Trophoblast cell (in vitro differentiated cells and primary cell): ENCODE measurements at regions not wholly inside any gene's neighbourhood (a gene's known extent, or its start where the extent isn't known, plus 50 kb on each side); places are given as distances from the start of the nearest gene placed in this dataset.

Experiments used
- DNase-seq, 2 donors: peaks; one replicate each; pipeline ENCODE4 v3.0.0-alpha.2; 2016
- H2AFZ ChIP-seq: 2 replicates; pipeline ENCODE4 v1.6.1; 2013; ENCODE audit warnings: low read length, moderate library complexity, mild to moderate bottlenecking; ENCODE audit not compliant: insufficient read depth, poor library complexity
- H2AK5ac ChIP-seq: 2 replicates; pipeline ENCODE4 v1.6.1; 2013; ENCODE audit warnings: mild to moderate bottlenecking, low read length
- H2BK120ac ChIP-seq: 2 replicates; pipeline ENCODE4 v1.6.1; 2013; ENCODE audit warnings: low read length, mild to moderate bottlenecking, moderate library complexity; ENCODE audit not compliant: insufficient read depth, poor library complexity
- H2BK12ac ChIP-seq: 2 replicates; pipeline ENCODE4 v1.6.1; 2013; ENCODE audit warnings: mild to moderate bottlenecking, low read length, moderate library complexity
- H2BK5ac ChIP-seq: 2 replicates; pipeline ENCODE4 v1.6.1; 2013; ENCODE audit warnings: low read length, low read depth, moderate library complexity, mild to moderate bottlenecking; ENCODE audit not compliant: poor library complexity
- H3K14ac ChIP-seq: 2 replicates; pipeline ENCODE4 v1.6.1; 2013; ENCODE audit warnings: mild to moderate bottlenecking, low read length
- H3K18ac ChIP-seq: 2 replicates; pipeline ENCODE4 v1.6.1; 2013; ENCODE audit warnings: mild to moderate bottlenecking, low read length
- H3K23ac ChIP-seq: 2 replicates; pipeline ENCODE4 v1.6.1; 2013; ENCODE audit warnings: low read length
- H3K27ac ChIP-seq: 2 replicates; pipeline ENCODE4 v1.5.1; 2013; ENCODE audit warnings: low read depth, mild to moderate bottlenecking, inconsistent platforms, low read length, moderate library complexity
- H3K27me3 ChIP-seq: 2 replicates; pipeline ENCODE4 v1.6.1; 2013; ENCODE audit warnings: inconsistent platforms, mild to moderate bottlenecking, low read length, moderate library complexity; ENCODE audit not compliant: insufficient read depth
- H3K36me3 ChIP-seq, 2 experiments: 1 replicate in 1 of 2; 2 replicates in 1 of 2; pipeline ENCODE4 v1.6.1; 2013; ENCODE audit warnings: low read length in 2 of 2, mild to moderate bottlenecking in 2 of 2, moderate library complexity in 1 of 2; ENCODE audit not compliant: insufficient read depth in 2 of 2, control insufficient read depth in 1 of 2
- H3K4ac ChIP-seq: 2 replicates; pipeline ENCODE4 v1.6.1; 2013; ENCODE audit warnings: low read depth, mild to moderate bottlenecking, low read length, moderate library complexity
- H3K4me1 ChIP-seq, 2 experiments: 1 replicate in 1 of 2; 2 replicates in 1 of 2; pipeline ENCODE4 v1.6.1; 2013; ENCODE audit warnings: low read length in 2 of 2, mild to moderate bottlenecking in 2 of 2, moderate library complexity in 1 of 2; ENCODE audit not compliant: insufficient read depth in 2 of 2, control insufficient read depth in 1 of 2
- H3K4me2 ChIP-seq: 2 replicates; pipeline ENCODE4 v1.6.1; 2013; ENCODE audit warnings: inconsistent platforms, mild to moderate bottlenecking, low read length, moderate library complexity
- H3K4me3 ChIP-seq: 2 replicates; pipeline ENCODE4 v1.5.1; 2013; ENCODE audit warnings: mild to moderate bottlenecking, low read depth, low read length, inconsistent platforms
- H3K79me1 ChIP-seq: one replicate; pipeline ENCODE4 v1.6.1; 2013; ENCODE audit warnings: low read length
- H3K79me2 ChIP-seq: 2 replicates; pipeline ENCODE4 v1.6.1; 2013; ENCODE audit warnings: low read length, mild to moderate bottlenecking; ENCODE audit not compliant: control insufficient read depth, insufficient read depth, poor library complexity
- H3K9ac ChIP-seq: 2 replicates; pipeline ENCODE4 v1.6.1; 2013; ENCODE audit warnings: mild to moderate bottlenecking, low read length
- H3K9me3 ChIP-seq: 2 replicates; pipeline ENCODE4 v1.6.1; 2013; ENCODE audit warnings: low read depth, mild to moderate bottlenecking, control low read depth, inconsistent platforms, low read length; ENCODE audit not compliant: insufficient read depth
- H4K12ac ChIP-seq: 2 replicates; pipeline ENCODE4 v1.6.1; 2013; ENCODE audit warnings: low read depth, mild to moderate bottlenecking, low read length, moderate library complexity
- H4K8ac ChIP-seq: 2 replicates; pipeline ENCODE4 v1.6.1; 2013; ENCODE audit warnings: low read depth, mild to moderate bottlenecking, low read length, moderate library complexity
- H4K91ac ChIP-seq: one replicate; pipeline ENCODE4 v1.6.1; 2013; ENCODE audit warnings: low read depth, mild to moderate bottlenecking, low read length, moderate library complexity
- WGBS: extraction: QIAGEN DNeasy Blood & Tissue Kit; methylation state at CpG from one replicate; pipeline ENCODE4 v1.1.7; 2013; ENCODE audit warnings: missing lambda C conversion rate; ENCODE audit not compliant: insufficient read length, insufficient coverage; ENCODE audit errors: extremely low coverage; 5-methylcytosine and 5-hydroxymethylcytosine counted together

GRCh38 chr3:4147556-4148118 is 155.5 kb upstream of the SETMAR start:
- no peaks in the 10 kb centered on the region for H3K27me3 ChIP-seq
- H4K12ac ChIP-seq: no peak overlapping the region
- no peak overlapping the region for H2AK5ac ChIP-seq
- no peak overlapping the region for H3K4me3 ChIP-seq
- no peak overlapping the region for H2AFZ ChIP-seq
- H3K4me1 ChIP-seq: no peaks in the 10 kb centered on the region
- WGBS: no CpG with 5 or more reads among the region's 3 CpGs
- H3K9ac ChIP-seq: no peak overlapping the region
- H3K18ac ChIP-seq: no peak overlapping the region
- H2BK12ac ChIP-seq: no peak overlapping the region
- H3K14ac ChIP-seq: no peak overlapping the region
- no peak overlapping the region for H2BK120ac ChIP-seq
- H4K91ac ChIP-seq: no peak overlapping the region
- H3K4me2 ChIP-seq: no peak overlapping the region
- H2BK5ac ChIP-seq: no peak overlapping the region
- H3K9me3 ChIP-seq: no peaks in the 10 kb centered on the region
- no peaks in the 10 kb centered on the region for H3K36me3 ChIP-seq
- H3K79me1 ChIP-seq: no peaks in the 10 kb centered on the region
- no peak overlapping the region for H3K4ac ChIP-seq
- H3K79me2 ChIP-seq: no peaks in the 10 kb centered on the region
- DNase-seq: no peak
- H4K8ac ChIP-seq: no peak overlapping the region
- H3K23ac ChIP-seq: no peak overlapping the region
- H3K27ac ChIP-seq: no peak overlapping the region

DNA sequence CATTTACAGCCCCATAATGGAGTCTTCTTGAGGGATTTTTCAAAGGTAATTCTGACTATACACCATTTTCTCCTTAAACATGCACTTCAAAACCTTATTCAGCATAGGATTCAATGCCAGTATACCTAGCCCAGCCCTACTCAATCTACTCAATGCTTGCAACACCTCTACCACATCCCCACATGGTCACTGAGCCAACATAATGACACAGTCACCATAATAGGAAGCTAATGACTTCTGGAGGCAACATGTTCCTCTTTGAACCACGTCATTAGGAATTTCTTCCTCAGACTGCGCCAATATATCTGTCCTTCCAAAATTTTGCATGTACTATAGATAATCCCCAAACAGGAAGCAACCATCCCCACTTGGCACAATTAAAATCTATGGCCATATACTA is 153.9 kb upstream of the SETMAR start:
- no peak for DNase-seq
- no CpG with 5 or more reads among the region's 2 CpGs for WGBS
- no peak overlapping the region for H2BK12ac ChIP-seq

DNA sequence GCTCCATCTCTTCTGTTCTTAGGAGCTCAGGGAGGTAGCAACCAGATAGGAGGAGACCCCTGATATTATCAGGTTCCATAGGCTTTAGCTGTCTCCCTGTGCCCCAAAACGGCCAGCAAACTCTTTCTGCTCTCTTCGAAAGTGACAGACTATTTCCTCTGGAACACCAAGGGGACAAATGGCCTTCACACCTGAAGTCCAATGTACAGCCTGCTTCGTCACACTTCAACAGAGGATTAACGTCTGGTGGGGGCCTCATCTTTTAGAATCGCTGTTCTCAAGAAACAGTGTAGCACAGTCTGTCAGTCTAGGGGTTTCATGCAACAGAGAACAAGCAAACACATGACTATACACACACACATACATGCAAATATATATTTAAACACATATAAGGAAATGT is 152.4 kb upstream of the SETMAR start:
- WGBS: no CpG with 5 or more reads among the region's 5 CpGs
- no peaks in the 10 kb centered on the region for H3K79me2 ChIP-seq

More for the DNA sequence above, 153.9 kb upstream of the SETMAR start:
- no peaks in the 10 kb centered on the region for H3K9me3 ChIP-seq
- no peak overlapping the region for H2AK5ac ChIP-seq
- no peaks in the 10 kb centered on the region for H3K4me1 ChIP-seq
- H3K27ac ChIP-seq: no peak overlapping the region
- no peak overlapping the region for H4K8ac ChIP-seq
- H3K9ac ChIP-seq: no peak overlapping the region
- no peak overlapping the region for H3K4ac ChIP-seq
- H3K23ac ChIP-seq: peak overlapping the region; percentile 25
- no peak overlapping the region for H4K91ac ChIP-seq
- H3K27me3 ChIP-seq: no peaks in the 10 kb centered on the region
- H3K36me3 ChIP-seq: no peaks in the 10 kb centered on the region
- H2AFZ ChIP-seq: no peak overlapping the region
- no peak overlapping the region for H2BK120ac ChIP-seq
- no peaks in the 10 kb centered on the region for H3K79me2 ChIP-seq
- H3K4me3 ChIP-seq: no peak overlapping the region
- H3K4me2 ChIP-seq: no peak overlapping the region
- no peaks in the 10 kb centered on the region for H3K79me1 ChIP-seq
- H4K12ac ChIP-seq: no peak overlapping the region
- no peak overlapping the region for H3K14ac ChIP-seq
- H3K18ac ChIP-seq: no peak overlapping the region
- H2BK5ac ChIP-seq: no peak overlapping the region

DNA sequence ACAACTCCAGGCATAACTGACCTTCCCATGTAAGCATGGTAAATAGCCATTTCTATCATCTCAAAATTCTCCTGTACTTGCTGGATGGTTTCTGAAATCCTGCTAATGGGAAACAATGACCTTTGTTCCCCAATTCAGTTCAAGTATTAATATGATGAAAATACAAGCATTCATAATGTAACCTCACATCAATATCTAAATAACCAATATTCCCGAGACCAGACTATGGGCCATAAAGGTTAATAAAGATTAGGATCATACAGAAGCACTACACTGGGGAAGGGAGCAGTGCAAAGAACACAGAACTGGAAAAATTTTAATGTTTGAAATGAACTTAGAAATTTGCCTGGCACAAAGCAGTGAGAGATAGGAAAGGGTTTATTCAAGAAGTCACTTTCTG is 151.3 kb upstream of the SETMAR start:
- no peaks in the 10 kb centered on the region for H3K36me3 ChIP-seq
- H3K14ac ChIP-seq: no peak overlapping the region
- no peak overlapping the region for H4K91ac ChIP-seq
- WGBS: no CpG with 5 or more reads among the region's 1 CpG
- H4K12ac ChIP-seq: no peak overlapping the region
- no peak overlapping the region for H3K23ac ChIP-seq
- no peak overlapping the region for H2BK12ac ChIP-seq
- H2AK5ac ChIP-seq: no peak overlapping the region
- H3K27me3 ChIP-seq: no peaks in the 10 kb centered on the region
- no peak overlapping the region for H3K4me3 ChIP-seq
- H3K27ac ChIP-seq: no peak overlapping the region
- H3K4ac ChIP-seq: no peak overlapping the region
- DNase-seq: no peak
- H3K79me1 ChIP-seq: no peaks in the 10 kb centered on the region
- H2AFZ ChIP-seq: no peak overlapping the region
- H3K9me3 ChIP-seq: no peaks in the 10 kb centered on the region
- no peaks in the 10 kb centered on the region for H3K79me2 ChIP-seq
- no peak overlapping the region for H4K8ac ChIP-seq
- H2BK120ac ChIP-seq: no peak overlapping the region
- H3K18ac ChIP-seq: no peak overlapping the region
- H2BK5ac ChIP-seq: no peak overlapping the region
- H3K9ac ChIP-seq: no peak overlapping the region
- H3K4me1 ChIP-seq: no peaks in the 10 kb centered on the region
- no peak overlapping the region for H3K4me2 ChIP-seq

More for the DNA sequence above, 152.4 kb upstream of the SETMAR start:
- no peak overlapping the region for H3K14ac ChIP-seq
- no peaks in the 10 kb centered on the region for H3K9me3 ChIP-seq
- H2BK12ac ChIP-seq: no peak overlapping the region
- H3K9ac ChIP-seq: peak overlapping the region; percentile 4
- no peak overlapping the region for H3K4me2 ChIP-seq
- H3K36me3 ChIP-seq: no peaks in the 10 kb centered on the region
- no peak overlapping the region for H3K4ac ChIP-seq
- H3K18ac ChIP-seq: no peak overlapping the region
- H2BK120ac ChIP-seq: no peak overlapping the region
- H2AK5ac ChIP-seq: no peak overlapping the region
- H4K12ac ChIP-seq: no peak overlapping the region
- no peak overlapping the region for H4K91ac ChIP-seq
- no peak overlapping the region for H3K23ac ChIP-seq
- no peaks in the 10 kb centered on the region for H3K79me1 ChIP-seq
- H4K8ac ChIP-seq: no peak overlapping the region
- H3K27ac ChIP-seq: no peak overlapping the region
- no peak overlapping the region for H2BK5ac ChIP-seq
- DNase-seq: no peak
- no peak overlapping the region for H2AFZ ChIP-seq
- H3K4me3 ChIP-seq: no peak overlapping the region
- no peaks in the 10 kb centered on the region for H3K4me1 ChIP-seq
- no peaks in the 10 kb centered on the region for H3K27me3 ChIP-seq
